ENCODE measurements at regions not wholly inside any gene's neighbourhood (a gene's known extent, or its start where the extent isn't known, plus 50 kb on each side); places are given as distances from the start of the nearest gene placed in this dataset.

- Histone ChIP-seq H4K20me1 (ENCODE audit: low read depth) (no peaks in the 10 kb centered on the region), H3K9me3 (ENCODE audit: low read depth) (no peaks in the 10 kb centered on the region), H3K36me3 (no peaks in the 10 kb centered on the region), H3F3A (ENCODE audit: low read depth) (no peaks in the 10 kb centered on the region), H3K27me3 (no peaks in the 10 kb centered on the region), H3K4me3 (no peak overlapping the region), H3K27ac (no peak overlapping the region), H3K79me2 (ENCODE audit: low read depth) (no peaks in the 10 kb centered on the region), H3K4me2 (no peak overlapping the region), H3K9ac (no peak overlapping the region), H3K4me1 (no peaks in the 10 kb centered on the region), H2AFZ (replicated peaks) (no peak overlapping the region)
- Mint-ChIP-seq H3K36me3 (no peaks in the 10 kb centered on the region), H3K4me1 (peaks cover 12% of the 10 kb centered on the region), H3K4me3 (no peak overlapping the region), H3K27me3 (ENCODE audit: insufficient read depth, low read depth) (peaks cover 7% of the 10 kb centered on the region), H3K9me3 (no peaks in the 10 kb centered on the region), H3K27ac (peak overlapping the region; percentile 84)
- TF ChIP-seq EZH2 (IDR thresholded peaks at IDR 0.05), result no peak
- TF ChIP-seq CTCF (IDR thresholded peaks at IDR 0.05), result no peak
- TF ChIP-seq EZH2phosphoT487 (IDR thresholded peaks at IDR 0.05), result no peak
- no peak for DNase-seq (ENCODE audit: low spot score)
Measured at GRCh38 chr2:239675826-239676715, 275.3 kb upstream of the HDAC4 start.

GRCh38 chr2:239674981-239675825 lies 274.4 kb upstream of the HDAC4 start:
- DNase-seq (ENCODE audit: low spot score), result no peak

More at GRCh38 chr2:239674981-239675825, 274.4 kb upstream of the HDAC4 start:
- peaks cover 10% of the 10 kb centered on the region for H3K27me3 Mint-ChIP-seq (ENCODE audit: insufficient read depth, low read depth)
- no peaks in the 10 kb centered on the region for H3K27me3 ChIP-seq
- H3K4me1 ChIP-seq, result no peaks in the 10 kb centered on the region
- no peaks in the 10 kb centered on the region for H3K79me2 ChIP-seq (ENCODE audit: low read depth)
- H4K20me1 ChIP-seq (ENCODE audit: low read depth), result no peaks in the 10 kb centered on the region
- H3K9me3 ChIP-seq (ENCODE audit: low read depth), result no peaks in the 10 kb centered on the region
- no peak overlapping the region for H2AFZ ChIP-seq (replicated peaks)
- no peak overlapping the region for H3K4me2 ChIP-seq
- H3K27ac ChIP-seq, result no peak overlapping the region
- H3K4me3 ChIP-seq, result no peak overlapping the region
- H3F3A ChIP-seq (ENCODE audit: low read depth), result no peaks in the 10 kb centered on the region
- no peaks in the 10 kb centered on the region for H3K9me3 Mint-ChIP-seq
- H3K9ac ChIP-seq, result no peak overlapping the region
- no peak for TF ChIP-seq EZH2phosphoT487 (IDR thresholded peaks at IDR 0.05)
- TF ChIP-seq CTCF (IDR thresholded peaks at IDR 0.05), result no peak
- no peak for TF ChIP-seq EZH2 (IDR thresholded peaks at IDR 0.05)
- no peaks in the 10 kb centered on the region for H3K36me3 Mint-ChIP-seq
- H3K27ac Mint-ChIP-seq, result peak overlapping the region; percentile 69
- H3K4me3 Mint-ChIP-seq, result no peak overlapping the region
- no peaks in the 10 kb centered on the region for H3K36me3 ChIP-seq
- peaks cover 12% of the 10 kb centered on the region for H3K4me1 Mint-ChIP-seq

Data from neural progenitor cell (in vitro differentiated cells).